Neural cell (in vitro differentiated cells): ENCODE measurements at regions not wholly inside any gene's neighbourhood (a gene's known extent, or its start where the extent isn't known, plus 50 kb on each side); places are given as distances from the start of the nearest gene placed in this dataset.

Source experiments
- H2AFZ ChIP-seq: fragments of 200-600, 300-800 bp; sonication (generic), shearing (Covaris generic); 2 replicates; pipeline ENCODE4 v1.6.0; 2014; ENCODE audit warnings: low read depth, mild to moderate bottlenecking, antibody characterized with exemption, low read length, moderate library complexity
- H3F3A ChIP-seq: fragments of 200-600 bp; shearing (Covaris generic); 2 replicates; pipeline ENCODE4 v1.6.1; 2016; ENCODE audit warnings: mild to moderate bottlenecking, moderate library complexity, mixed read lengths, antibody characterized with exemption, low read length; ENCODE audit not compliant: insufficient read depth, poor library complexity, severe bottlenecking
- H3K27ac ChIP-seq: fragments of 200-600, 300-800 bp; sonication (generic), shearing (Covaris generic); 2 replicates; pipeline ENCODE4 v1.5.1; 2014; ENCODE audit warnings: mild to moderate bottlenecking, low read length, moderate library complexity
- H3K27me3 ChIP-seq: fragments of 300-800, 200-600 bp; sonication (generic), shearing (Covaris generic); 2 replicates; pipeline ENCODE4 v1.6.0; 2014; ENCODE audit warnings: mild to moderate bottlenecking, low read depth, low read length, moderate library complexity; ENCODE audit not compliant: insufficient read depth
- H3K36me3 ChIP-seq: fragments of 300-800, 200-600 bp; sonication (generic), shearing (Covaris generic); 2 replicates; pipeline ENCODE4 v1.5.1; 2014; ENCODE audit warnings: mild to moderate bottlenecking, antibody characterized with exemption, low read length, moderate library complexity; ENCODE audit not compliant: insufficient read depth
- H3K4me2 ChIP-seq: fragments of 300-800, 200-600 bp; sonication (generic), shearing (Covaris generic); 2 replicates; pipeline ENCODE4 v1.6.0; 2014; ENCODE audit warnings: mild to moderate bottlenecking, low read length
- H3K4me3 ChIP-seq: fragments of 300-800, 200-600 bp; sonication (generic), shearing (Covaris generic); 2 replicates; pipeline ENCODE4 v1.5.1; 2014; ENCODE audit warnings: mild to moderate bottlenecking, low read length, moderate library complexity
- H3K79me2 ChIP-seq: fragments of 200-600 bp; shearing (Covaris generic); replicated peaks from 2 replicates; pipeline ENCODE4 v1.6.0; 2014; ENCODE audit warnings: mild to moderate bottlenecking, low read length, moderate library complexity; ENCODE audit not compliant: insufficient read depth
- H3K9ac ChIP-seq: fragments of 300-800, 200-600 bp; sonication (generic), shearing (Covaris generic); 2 replicates; pipeline ENCODE4 v1.6.1; 2016; ENCODE audit warnings: mild to moderate bottlenecking, low read length, mixed read lengths
- H3K9me2 ChIP-seq: fragments of 200-600 bp; shearing (Covaris generic); 2 replicates; pipeline ENCODE4 v1.6.1; 2016; ENCODE audit warnings: mild to moderate bottlenecking, low read length, mixed read lengths; ENCODE audit not compliant: insufficient read depth
- H3K9me3 ChIP-seq: fragments of 200-600, 300-800 bp; sonication (generic), shearing (Covaris generic); 2 replicates; pipeline ENCODE4 v1.6.1; 2016; ENCODE audit warnings: mild to moderate bottlenecking, mixed run types, low read length, moderate library complexity, mixed read lengths
- H4K20me1 ChIP-seq: fragments of 200-600 bp; shearing (Covaris generic); 2 replicates; pipeline ENCODE4 v1.6.1; 2016; ENCODE audit warnings: mild to moderate bottlenecking, mixed run types; ENCODE audit not compliant: insufficient read depth
- EP300 ChIP-seq: fragments of 450-650 bp; conservative IDR thresholded peaks from 2 replicates; pipeline ENCODE4 v1.6.1; 2014; ENCODE audit warnings: antibody characterized with exemption, mild to moderate bottlenecking, moderate library complexity; ENCODE audit not compliant: poor library complexity, severe bottlenecking
- EZH2 ChIP-seq: fragments of 200-600, 300-800 bp; shearing (Covaris generic), sonication (generic); IDR thresholded peaks from 2 replicates; pipeline ENCODE4 v1.6.1; 2014; ENCODE audit warnings: antibody characterized with exemption, low read length, borderline replicate concordance, mild to moderate bottlenecking; ENCODE audit not compliant: insufficient read depth, poor library complexity, severe bottlenecking
- MXI1 ChIP-seq: fragments of 450-650 bp; conservative IDR thresholded peaks from 2 replicates; pipeline ENCODE4 v1.6.1; 2014; ENCODE audit warnings: antibody characterized with exemption, mild to moderate bottlenecking; ENCODE audit not compliant: poor library complexity, severe bottlenecking
- POLR2AphosphoS5 ChIP-seq: IDR thresholded peaks from 2 replicates; pipeline ENCODE4 v1.6.1; 2012
- RAD21 ChIP-seq: fragments of 450-650 bp; conservative IDR thresholded peaks from 2 replicates; pipeline ENCODE4 v1.6.1; 2014; ENCODE audit warnings: antibody characterized with exemption, mild to moderate bottlenecking, moderate library complexity
- SMC3 ChIP-seq: fragments of 450-650 bp; conservative IDR thresholded peaks from 2 replicates; pipeline ENCODE4 v1.6.1; 2014; ENCODE audit warnings: antibody characterized with exemption, mild to moderate bottlenecking, moderate library complexity; ENCODE audit not compliant: poor library complexity
- TAF1 ChIP-seq: IDR thresholded peaks from 2 replicates; pipeline ENCODE4 v1.6.1; 2012; ENCODE audit warnings: low read depth
- TF ChIP-seq, protein P1 (sequence below): fragments of 450-650 bp; IDR thresholded peaks from 2 replicates; pipeline ENCODE4 v1.5.1; 2014; ENCODE audit warnings: antibody characterized with exemption, mild to moderate bottlenecking, moderate library complexity; ENCODE audit not compliant: poor library complexity, severe bottlenecking
- TF ChIP-seq, protein P2 (sequence below): IDR thresholded peaks from 2 replicates; pipeline ENCODE4 v1.6.1; 2012; ENCODE audit warnings: borderline replicate concordance

DNA sequence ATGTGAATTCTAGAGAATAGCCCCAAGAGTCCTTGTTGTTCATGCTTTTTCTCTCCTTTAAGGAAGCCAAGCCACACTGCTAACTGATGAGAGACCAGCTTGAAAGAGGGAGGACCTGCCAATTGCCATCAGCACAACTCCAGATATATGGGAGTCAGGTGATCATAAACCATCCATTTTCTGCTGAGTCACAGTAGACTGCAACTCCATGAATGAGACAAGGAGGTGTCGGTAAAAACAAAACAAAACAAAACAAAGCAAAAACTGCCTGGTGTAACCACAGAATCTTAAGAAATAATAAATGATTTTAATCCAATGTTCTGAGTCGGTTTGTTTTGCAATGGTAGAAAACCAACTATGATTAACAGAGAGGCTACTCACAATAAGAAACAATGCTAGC, 837.3 kb downstream of the PCDH7 start:
- H2AFZ ChIP-seq: no peak overlapping the region
- no peaks in the 10 kb centered on the region for H3K36me3 ChIP-seq
- H3K4me2 ChIP-seq: no peak overlapping the region
- no peak overlapping the region for H3K27ac ChIP-seq
- no peak overlapping the region for H3K9ac ChIP-seq
- no peaks in the 10 kb centered on the region for H3K9me3 ChIP-seq
- TF ChIP-seq SMC3 (no peak), TAF1 (no peak), RAD21 (no peak), EP300 (no peak), EZH2 (no peak), POLR2AphosphoS5 (no peak), MXI1 (no peak)
- TF ChIP-seq, protein P1, sequence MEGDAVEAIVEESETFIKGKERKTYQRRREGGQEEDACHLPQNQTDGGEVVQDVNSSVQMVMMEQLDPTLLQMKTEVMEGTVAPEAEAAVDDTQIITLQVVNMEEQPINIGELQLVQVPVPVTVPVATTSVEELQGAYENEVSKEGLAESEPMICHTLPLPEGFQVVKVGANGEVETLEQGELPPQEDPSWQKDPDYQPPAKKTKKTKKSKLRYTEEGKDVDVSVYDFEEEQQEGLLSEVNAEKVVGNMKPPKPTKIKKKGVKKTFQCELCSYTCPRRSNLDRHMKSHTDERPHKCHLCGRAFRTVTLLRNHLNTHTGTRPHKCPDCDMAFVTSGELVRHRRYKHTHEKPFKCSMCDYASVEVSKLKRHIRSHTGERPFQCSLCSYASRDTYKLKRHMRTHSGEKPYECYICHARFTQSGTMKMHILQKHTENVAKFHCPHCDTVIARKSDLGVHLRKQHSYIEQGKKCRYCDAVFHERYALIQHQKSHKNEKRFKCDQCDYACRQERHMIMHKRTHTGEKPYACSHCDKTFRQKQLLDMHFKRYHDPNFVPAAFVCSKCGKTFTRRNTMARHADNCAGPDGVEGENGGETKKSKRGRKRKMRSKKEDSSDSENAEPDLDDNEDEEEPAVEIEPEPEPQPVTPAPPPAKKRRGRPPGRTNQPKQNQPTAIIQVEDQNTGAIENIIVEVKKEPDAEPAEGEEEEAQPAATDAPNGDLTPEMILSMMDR: no peak
- TF ChIP-seq, protein P2, sequence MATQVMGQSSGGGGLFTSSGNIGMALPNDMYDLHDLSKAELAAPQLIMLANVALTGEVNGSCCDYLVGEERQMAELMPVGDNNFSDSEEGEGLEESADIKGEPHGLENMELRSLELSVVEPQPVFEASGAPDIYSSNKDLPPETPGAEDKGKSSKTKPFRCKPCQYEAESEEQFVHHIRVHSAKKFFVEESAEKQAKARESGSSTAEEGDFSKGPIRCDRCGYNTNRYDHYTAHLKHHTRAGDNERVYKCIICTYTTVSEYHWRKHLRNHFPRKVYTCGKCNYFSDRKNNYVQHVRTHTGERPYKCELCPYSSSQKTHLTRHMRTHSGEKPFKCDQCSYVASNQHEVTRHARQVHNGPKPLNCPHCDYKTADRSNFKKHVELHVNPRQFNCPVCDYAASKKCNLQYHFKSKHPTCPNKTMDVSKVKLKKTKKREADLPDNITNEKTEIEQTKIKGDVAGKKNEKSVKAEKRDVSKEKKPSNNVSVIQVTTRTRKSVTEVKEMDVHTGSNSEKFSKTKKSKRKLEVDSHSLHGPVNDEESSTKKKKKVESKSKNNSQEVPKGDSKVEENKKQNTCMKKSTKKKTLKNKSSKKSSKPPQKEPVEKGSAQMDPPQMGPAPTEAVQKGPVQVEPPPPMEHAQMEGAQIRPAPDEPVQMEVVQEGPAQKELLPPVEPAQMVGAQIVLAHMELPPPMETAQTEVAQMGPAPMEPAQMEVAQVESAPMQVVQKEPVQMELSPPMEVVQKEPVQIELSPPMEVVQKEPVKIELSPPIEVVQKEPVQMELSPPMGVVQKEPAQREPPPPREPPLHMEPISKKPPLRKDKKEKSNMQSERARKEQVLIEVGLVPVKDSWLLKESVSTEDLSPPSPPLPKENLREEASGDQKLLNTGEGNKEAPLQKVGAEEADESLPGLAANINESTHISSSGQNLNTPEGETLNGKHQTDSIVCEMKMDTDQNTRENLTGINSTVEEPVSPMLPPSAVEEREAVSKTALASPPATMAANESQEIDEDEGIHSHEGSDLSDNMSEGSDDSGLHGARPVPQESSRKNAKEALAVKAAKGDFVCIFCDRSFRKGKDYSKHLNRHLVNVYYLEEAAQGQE: no peak
- H3K27me3 ChIP-seq: no peaks in the 10 kb centered on the region
- no peak overlapping the region for H3K4me3 ChIP-seq
- no peaks in the 10 kb centered on the region for H3F3A ChIP-seq
- H3K9me2 ChIP-seq: no peaks in the 10 kb centered on the region
- no peaks in the 10 kb centered on the region for H4K20me1 ChIP-seq
- H3K79me2 ChIP-seq: no peaks in the 10 kb centered on the region

DNA sequence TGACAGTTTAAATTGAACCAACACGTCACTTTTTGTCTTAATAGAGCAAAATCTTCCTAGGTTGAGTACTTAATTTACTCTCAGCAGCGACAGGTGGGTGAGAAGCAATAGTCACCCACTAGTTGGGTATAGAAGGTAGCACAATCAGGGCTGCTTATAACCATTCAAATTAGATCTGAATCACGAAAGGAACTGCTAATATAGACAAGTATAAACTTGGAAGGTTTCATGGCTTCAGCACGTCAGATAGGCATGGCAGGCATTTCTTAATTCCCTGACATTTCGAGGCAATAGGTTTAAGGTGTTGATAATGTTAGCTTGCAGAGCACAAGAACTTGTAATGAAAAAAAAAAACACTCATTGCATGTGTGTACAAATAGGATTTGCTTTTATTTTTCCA, 853.4 kb downstream of the PCDH7 start:
- no peak overlapping the region for H3K27ac ChIP-seq

More for the DNA sequence above, 853.4 kb downstream of the PCDH7 start:
- Histone ChIP-seq H3K9ac (no peak overlapping the region), H3K9me3 (no peaks in the 10 kb centered on the region), H3F3A (no peaks in the 10 kb centered on the region), H3K27me3 (no peaks in the 10 kb centered on the region), H3K36me3 (no peaks in the 10 kb centered on the region), H3K4me2 (no peak overlapping the region), H2AFZ (no peak overlapping the region), H4K20me1 (no peaks in the 10 kb centered on the region), H3K79me2 (no peaks in the 10 kb centered on the region), H3K9me2 (no peaks in the 10 kb centered on the region), H3K4me3 (no peak overlapping the region)
- TF ChIP-seq, protein P2: no peak
- TF ChIP-seq MXI1 (no peak), SMC3 (no peak), POLR2AphosphoS5 (no peak), TAF1 (no peak), EP300 (no peak), RAD21 (no peak), EZH2 (no peak)
- TF ChIP-seq, protein P1: no peak
